ENCODE measurements at regions not wholly inside any gene's neighbourhood (a gene's known extent, or its start where the extent isn't known, plus 50 kb on each side); places are given as distances from the start of the nearest gene placed in this dataset.
"Not testable (repeated sequence)": the region's sequence is repeated elsewhere in the genome, so short reads cannot be mapped to it uniquely, and the experiment has no call there.

DNA sequence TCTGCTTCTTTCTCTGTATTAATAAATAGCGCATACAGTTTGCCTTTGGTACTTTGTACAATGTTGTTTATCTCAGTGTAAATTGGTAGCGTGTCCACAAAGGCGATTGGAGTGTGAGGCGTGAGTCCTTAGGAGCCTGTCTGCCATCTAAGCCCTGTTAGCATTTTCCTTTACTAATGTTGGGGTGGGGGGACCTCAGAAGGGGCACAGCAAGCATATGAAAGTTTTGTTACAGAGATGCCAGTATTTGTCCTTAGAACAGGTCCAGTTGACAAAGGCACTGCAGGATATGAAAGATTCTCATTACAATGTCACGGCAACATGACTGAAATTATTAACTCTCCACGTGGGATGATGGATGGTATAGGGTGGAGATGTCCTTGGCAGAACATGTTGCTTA, 796.8 kb upstream of the TPTE start:
- TF ChIP-seq, protein P1, sequence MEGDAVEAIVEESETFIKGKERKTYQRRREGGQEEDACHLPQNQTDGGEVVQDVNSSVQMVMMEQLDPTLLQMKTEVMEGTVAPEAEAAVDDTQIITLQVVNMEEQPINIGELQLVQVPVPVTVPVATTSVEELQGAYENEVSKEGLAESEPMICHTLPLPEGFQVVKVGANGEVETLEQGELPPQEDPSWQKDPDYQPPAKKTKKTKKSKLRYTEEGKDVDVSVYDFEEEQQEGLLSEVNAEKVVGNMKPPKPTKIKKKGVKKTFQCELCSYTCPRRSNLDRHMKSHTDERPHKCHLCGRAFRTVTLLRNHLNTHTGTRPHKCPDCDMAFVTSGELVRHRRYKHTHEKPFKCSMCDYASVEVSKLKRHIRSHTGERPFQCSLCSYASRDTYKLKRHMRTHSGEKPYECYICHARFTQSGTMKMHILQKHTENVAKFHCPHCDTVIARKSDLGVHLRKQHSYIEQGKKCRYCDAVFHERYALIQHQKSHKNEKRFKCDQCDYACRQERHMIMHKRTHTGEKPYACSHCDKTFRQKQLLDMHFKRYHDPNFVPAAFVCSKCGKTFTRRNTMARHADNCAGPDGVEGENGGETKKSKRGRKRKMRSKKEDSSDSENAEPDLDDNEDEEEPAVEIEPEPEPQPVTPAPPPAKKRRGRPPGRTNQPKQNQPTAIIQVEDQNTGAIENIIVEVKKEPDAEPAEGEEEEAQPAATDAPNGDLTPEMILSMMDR (IDR thresholded peaks at IDR 0.05), result not testable (repeated sequence)
- TF ChIP-seq POLR2AphosphoS5 (IDR thresholded peaks at IDR 0.05; ENCODE audit: insufficient read depth in 1 of 2, low read depth in 1 of 2); POLR2A (IDR thresholded peaks at IDR 0.05): not testable (repeated sequence)
